Fibroblast of lung (primary cell): ENCODE measurements at regions not wholly inside any gene's neighbourhood (a gene's known extent, or its start where the extent isn't known, plus 50 kb on each side); places are given as distances from the start of the nearest gene placed in this dataset.

Source experiments
- CTCF ChIP-seq, 2 donors: IDR thresholded peaks in 1 of 2; conservative IDR thresholded peaks in 1 of 2; 1 replicate in 1 of 2; 2 replicates in 1 of 2; pipeline ENCODE4 v1.5.1; 2011 to 2012; ENCODE audit warnings: low read length in 2 of 2, control low read depth in 1 of 2, inconsistent platforms in 1 of 2, low read depth in 1 of 2, mild to moderate bottlenecking in 1 of 2
- EZH2 ChIP-seq: IDR thresholded peaks from 2 replicates; pipeline ENCODE4 v1.5.1; 2012; ENCODE audit warnings: low read length, control low read depth, mild to moderate bottlenecking; ENCODE audit errors: missing control alignments

- TF ChIP-seq CTCF (conservative IDR thresholded peaks at IDR 0.05 in 1 of 2, IDR thresholded peaks at IDR 0.05 in 1 of 2; ENCODE audit: low read depth in 1 of 2, low read length in 2 of 2) (no peak), EZH2 (no peak)
These were observed 353.3 kb downstream of the MAN2A1 start for GRCh38 chr5:110043025-110043424.
